RWPE1 (cell line): ENCODE measurements at regions not wholly inside any gene's neighbourhood (a gene's known extent, or its start where the extent isn't known, plus 50 kb on each side); places are given as distances from the start of the nearest gene placed in this dataset.

ENCODE experiments used
- CTCF ChIA-PET: fragments of 350-600 bp; sonication (Branson Sonifier 250); formaldehyde crosslinking; extraction: SDS; loops from one replicate; lab custom pipeline; 2021; lab: Yijun Ruan, JAX
- POLR2A ChIA-PET: fragments of 400-600 bp; formaldehyde crosslinking; extraction: SDS; loops from one replicate; lab custom pipeline; 2020; ENCODE audit warnings: antibody characterized with exemption; ENCODE audit not compliant: low non-redundant PET; lab: Yijun Ruan, JAX
- DNase-seq: peaks from one replicate; pipeline ENCODE4 v3.0.0; 2012; ENCODE audit warnings: low spot score
- H3K27ac ChIP-seq: fragments of 450-650 bp; 2 replicates; pipeline ENCODE4 v1.5.1; 2017
- TF ChIP-seq, protein P1 (sequence below): fragments of 450-650 bp; conservative IDR thresholded peaks from 2 replicates; pipeline ENCODE4 v1.5.1; 2017; ENCODE audit warnings: low read depth, mild to moderate bottlenecking

DNA sequence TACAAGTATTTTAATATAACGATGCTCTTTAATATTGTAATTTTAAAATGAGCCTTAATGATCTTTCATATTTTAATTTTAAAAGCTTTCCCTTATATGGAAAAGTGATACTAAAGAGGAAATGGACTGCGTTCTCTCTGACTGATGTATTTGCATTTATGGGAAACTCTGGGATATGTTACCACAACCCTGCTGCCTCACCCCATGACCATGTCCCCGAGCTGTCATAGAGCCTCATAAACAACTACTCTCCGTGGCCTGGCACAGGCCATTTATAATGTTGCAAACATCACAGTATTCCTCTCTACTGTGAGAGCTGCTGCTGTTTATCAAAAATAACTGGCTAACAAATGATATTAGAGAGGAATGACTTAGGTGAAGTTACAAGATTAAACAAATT lies 75.8 kb upstream of the SEC11C start:
- DNase-seq = no peak
- H3K27ac ChIP-seq = no peak overlapping the region
- ChIA-PET CTCF (interaction anchor here (0.7 to 1.0 kb wide), 2 partner anchors 20 to 585 kb away, joined by 3 read pairs; no protein-coding TSS in a partner anchor), POLR2A (no interaction called here)
- TF ChIP-seq, protein P1, sequence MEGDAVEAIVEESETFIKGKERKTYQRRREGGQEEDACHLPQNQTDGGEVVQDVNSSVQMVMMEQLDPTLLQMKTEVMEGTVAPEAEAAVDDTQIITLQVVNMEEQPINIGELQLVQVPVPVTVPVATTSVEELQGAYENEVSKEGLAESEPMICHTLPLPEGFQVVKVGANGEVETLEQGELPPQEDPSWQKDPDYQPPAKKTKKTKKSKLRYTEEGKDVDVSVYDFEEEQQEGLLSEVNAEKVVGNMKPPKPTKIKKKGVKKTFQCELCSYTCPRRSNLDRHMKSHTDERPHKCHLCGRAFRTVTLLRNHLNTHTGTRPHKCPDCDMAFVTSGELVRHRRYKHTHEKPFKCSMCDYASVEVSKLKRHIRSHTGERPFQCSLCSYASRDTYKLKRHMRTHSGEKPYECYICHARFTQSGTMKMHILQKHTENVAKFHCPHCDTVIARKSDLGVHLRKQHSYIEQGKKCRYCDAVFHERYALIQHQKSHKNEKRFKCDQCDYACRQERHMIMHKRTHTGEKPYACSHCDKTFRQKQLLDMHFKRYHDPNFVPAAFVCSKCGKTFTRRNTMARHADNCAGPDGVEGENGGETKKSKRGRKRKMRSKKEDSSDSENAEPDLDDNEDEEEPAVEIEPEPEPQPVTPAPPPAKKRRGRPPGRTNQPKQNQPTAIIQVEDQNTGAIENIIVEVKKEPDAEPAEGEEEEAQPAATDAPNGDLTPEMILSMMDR = no peak

DNA sequence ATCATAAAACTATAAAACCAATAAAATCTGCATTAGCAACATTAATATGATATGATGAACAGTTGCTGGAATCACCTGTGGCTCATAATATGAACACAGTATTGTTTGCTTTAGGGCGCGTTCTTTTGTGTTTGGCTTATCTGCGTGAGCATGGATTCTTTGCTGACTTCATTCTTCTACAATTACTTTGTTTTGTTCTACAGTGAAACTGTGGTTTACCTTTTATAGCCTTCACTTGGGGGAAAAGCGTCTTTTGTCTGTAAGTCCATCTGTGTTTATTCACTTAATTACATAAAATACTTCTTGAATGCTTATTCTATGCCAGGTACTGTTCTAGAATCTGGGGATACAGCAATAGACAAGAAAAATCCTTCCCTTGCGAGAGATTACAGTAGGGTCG lies 74.0 kb upstream of the SEC11C start:
- TF ChIP-seq, protein P1 = no peak
- ChIA-PET CTCF (no interaction called here), POLR2A (no interaction called here)
- DNase-seq = no peak
- no peak overlapping the region for H3K27ac ChIP-seq

DNA sequence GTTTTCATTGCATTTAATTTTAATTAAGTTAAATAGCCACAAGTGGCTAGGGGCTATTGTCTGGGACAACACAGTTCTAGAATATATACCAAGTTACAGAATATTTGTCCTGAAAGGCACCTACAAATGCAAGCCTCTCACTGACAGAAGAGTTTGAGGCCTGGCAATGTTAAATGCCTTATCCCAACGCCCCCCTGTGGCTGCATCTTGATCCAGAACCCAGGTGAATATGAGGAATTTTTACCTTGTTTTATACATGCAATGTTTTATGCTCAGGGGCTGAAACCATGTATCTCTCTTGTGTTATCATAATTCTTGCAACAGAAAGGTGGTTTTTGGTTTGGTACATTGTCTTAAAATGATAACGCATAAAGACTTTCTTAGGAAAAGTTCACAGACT lies 71.8 kb upstream of the SEC11C start:
- ChIA-PET POLR2A (no interaction called here), CTCF (no interaction called here)
- TF ChIP-seq, protein P1 = peak; percentile 46
- DNase-seq = no peak
- no peak overlapping the region for H3K27ac ChIP-seq

DNA sequence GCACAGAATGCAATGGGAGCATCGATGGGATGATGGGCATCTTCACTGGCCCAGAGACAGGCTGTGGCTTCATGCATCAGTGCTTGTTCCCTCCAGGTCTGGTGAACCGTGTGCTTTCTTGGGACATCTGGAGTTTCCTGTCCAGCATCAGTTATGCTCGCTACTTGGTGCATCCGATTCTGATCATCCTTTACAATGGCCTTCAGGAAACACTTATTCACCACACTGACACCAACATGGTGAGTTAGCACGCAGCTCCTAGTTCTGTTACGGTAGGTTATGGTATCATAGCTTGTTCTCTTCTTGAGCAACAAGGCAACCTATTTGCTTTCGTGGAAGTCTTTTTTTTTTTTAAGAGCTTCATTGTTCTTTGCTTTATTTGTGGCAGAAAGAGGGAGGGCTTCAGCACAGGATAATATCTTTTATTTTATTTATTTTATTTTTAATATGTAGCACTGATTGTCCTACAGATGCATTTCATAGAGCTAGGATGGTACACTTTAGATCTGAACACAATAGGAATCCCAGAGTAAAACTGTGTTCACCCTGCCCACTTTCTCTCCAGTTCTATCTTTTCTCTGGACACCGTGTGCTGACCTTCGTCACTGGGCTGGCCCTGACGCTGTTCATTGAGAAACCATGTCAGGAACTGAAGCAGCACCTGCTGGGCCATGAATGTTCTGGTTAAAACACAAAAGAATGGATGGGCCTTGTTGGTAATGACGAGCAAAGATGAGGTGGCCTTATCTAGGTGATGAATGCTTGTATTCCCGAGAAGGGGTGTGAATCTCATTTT lies 71.2 kb upstream of the SEC11C start:
- TF ChIP-seq, protein P1 = no peak
- H3K27ac ChIP-seq = no peak overlapping the region
- POLR2A ChIA-PET = no interaction called here
- DNase-seq = no peak
- CTCF ChIA-PET = no interaction called here

DNA sequence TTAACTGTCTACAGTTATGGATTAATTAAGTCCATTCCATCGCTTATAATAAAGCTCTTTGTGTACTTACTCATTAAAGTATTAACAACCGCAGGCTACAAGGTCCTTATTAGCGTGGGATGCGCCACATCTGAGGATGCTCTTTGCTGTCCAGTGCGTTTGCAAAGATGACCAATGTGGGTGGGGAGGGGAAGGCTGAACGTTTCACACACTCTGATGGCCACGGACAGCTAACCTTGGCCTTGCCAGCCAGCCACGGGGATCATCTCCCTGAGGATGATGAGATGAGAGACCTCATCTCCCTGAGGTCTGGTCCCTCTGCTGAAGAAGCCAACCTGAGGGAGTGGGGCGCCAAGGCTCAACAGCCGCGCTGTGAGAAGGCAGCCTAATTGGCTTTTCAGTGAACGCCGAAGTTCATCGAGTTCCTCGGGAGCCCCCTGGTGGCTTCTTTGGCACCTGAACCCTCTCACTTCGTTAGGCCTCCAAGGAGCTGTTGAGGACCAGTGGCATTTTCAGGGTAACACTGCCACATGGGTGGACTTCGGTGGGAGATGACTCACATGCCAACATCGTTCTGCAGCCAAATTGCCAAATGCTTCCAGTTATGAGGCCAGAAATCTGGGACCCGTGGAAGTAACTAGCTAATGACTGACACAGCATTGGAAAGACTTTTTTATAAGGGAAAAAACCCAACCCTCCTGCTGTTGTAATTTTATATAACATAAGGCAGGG lies 69.3 kb upstream of the SEC11C start:
- CTCF ChIA-PET = interaction anchor here (0.6 to 2.9 kb wide), 9 partner anchors 13 to 722 kb away, joined by 3 to 14 read pairs (median 4); no protein-coding TSS in a partner anchor
- H3K27ac ChIP-seq = peak overlapping the region; percentile 23; the same call in 1 of the 2 replicates
- POLR2A ChIA-PET = no interaction called here
- peak; percentile 49 for DNase-seq
- TF ChIP-seq, protein P1 = peak; percentile 77

DNA sequence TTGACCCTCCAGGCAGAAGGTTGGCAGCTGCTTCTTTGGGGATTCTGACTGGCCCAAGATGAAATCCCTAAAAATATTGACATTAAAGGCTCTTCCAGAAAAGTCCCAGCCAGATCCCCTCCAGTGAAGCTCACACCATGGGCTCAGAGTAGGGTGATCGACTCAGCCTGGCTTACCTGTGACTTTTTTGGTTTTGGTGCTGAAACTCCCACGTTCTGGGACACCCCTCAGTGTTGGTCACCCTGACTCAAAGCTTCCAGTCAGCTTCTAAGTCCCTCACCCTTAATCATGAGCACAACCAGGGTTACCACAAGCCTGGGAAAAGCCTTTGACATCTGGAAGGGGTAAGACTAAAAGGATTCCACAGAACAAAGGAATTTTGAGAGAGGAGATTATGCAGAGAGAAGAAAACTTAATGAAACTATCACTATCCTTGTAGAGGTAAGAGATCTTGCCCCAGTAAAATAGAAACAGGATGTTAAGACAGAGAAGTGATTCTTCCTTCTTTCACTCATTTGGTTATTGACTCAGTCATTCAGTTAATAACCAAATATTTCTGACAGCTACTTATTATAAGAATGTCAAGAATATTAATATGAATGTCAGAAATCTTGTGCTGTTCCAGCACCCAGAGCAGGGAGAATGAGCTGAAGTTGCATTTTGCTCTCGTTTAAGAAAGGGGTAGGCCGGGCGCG lies 66.8 kb upstream of the SEC11C start:
- no peak for DNase-seq
- CTCF ChIA-PET = interaction anchor here (2.9 kb wide), 1 partner anchor 11 kb away, joined by 14 read pairs; no protein-coding TSS in a partner anchor
- POLR2A ChIA-PET = no interaction called here
- H3K27ac ChIP-seq = no peak overlapping the region
- TF ChIP-seq, protein P1 = no peak
